GM12878 (cell line): ENCODE measurements at regions not wholly inside any gene's neighbourhood (a gene's known extent, or its start where the extent isn't known, plus 50 kb on each side); places are given as distances from the start of the nearest gene placed in this dataset.

Source experiments
- ATAC-seq: fragments of 200-7000 bp; cut with Tn5 transposase; 3 replicates; pipeline ENCODE4 v1.9.1; 2020; ENCODE audit warnings: mild to moderate bottlenecking, moderate library complexity
- BruUV-seq: library from RNA; stranded (reverse); fragments of 400-500 nt; replicated peaks from 2 replicates; lab custom pipeline; 2021; lab: Mats Ljungman, UMichigan
- CTCF ChIA-PET: fragments of 300-600 bp; sonication (Branson Sonifier 250); formaldehyde crosslinking; extraction: SDS; loops from one replicate; lab custom pipeline; 2021; ENCODE audit warnings: inconsistent platforms; lab: Yijun Ruan, JAX
- POLR2A ChIA-PET: fragments of 350-600 bp; formaldehyde crosslinking; extraction: SDS; loops from one replicate; lab custom pipeline; 2021; ENCODE audit warnings: inconsistent platforms; lab: Charles Lee
- RAD21 ChIA-PET: fragments of 300-600 bp; sonication (Branson Sonifier 250); formaldehyde crosslinking; loops from one replicate; lab custom pipeline; 2023; ENCODE audit warnings: antibody characterized with exemption; ENCODE audit not compliant: unreplicated experiment; lab: Charles Lee
- SMC1A ChIA-PET: fragments of 300-600 bp; sonication (Branson Sonifier 250); formaldehyde crosslinking; loops from one replicate; lab custom pipeline; 2023; ENCODE audit not compliant: unreplicated experiment, uncharacterized antibody; lab: Charles Lee
- DNase-seq: peaks from one replicate; pipeline ENCODE4 v3.0.0-alpha.2; 2011; ENCODE audit warnings: low read depth, low spot score
- FAIRE-seq: peaks from 3 replicates; lab custom pipeline; 2011; peaks lifted over from hg19 to GRCh38; lab: Jason Lieb, UNC
- H2AFZ ChIP-seq: 2 replicates; pipeline ENCODE4 v1.6.0; 2011; ENCODE audit warnings: low read depth, low read length, control low read depth; ENCODE audit not compliant: control insufficient read depth
- H3K27ac ChIP-seq: 2 replicates; pipeline ENCODE4 v1.5.1; 2011; ENCODE audit warnings: control low read depth; ENCODE audit not compliant: control insufficient read depth, insufficient read depth
- H3K27me3 ChIP-seq, 2 experiments: replicated peaks in 1 of 2; 2 replicates each; pipeline versions ENCODE4 v1.6.0 to v1.6.1; 2011; ENCODE audit warnings: low read length in 1 of 2; ENCODE audit not compliant: control insufficient read depth in 2 of 2, insufficient read depth in 2 of 2
- H3K36me3 ChIP-seq, 2 experiments: 2 replicates each; pipeline ENCODE4 v1.5.1; 2011; ENCODE audit warnings: low read length in 1 of 2; ENCODE audit not compliant: control insufficient read depth in 2 of 2, insufficient read depth in 2 of 2
- H3K4me1 ChIP-seq: 2 replicates; pipeline ENCODE4 v1.6.1; 2011; ENCODE audit warnings: mild to moderate bottlenecking, low read length, moderate library complexity, mixed read lengths; ENCODE audit not compliant: control insufficient read depth, insufficient read depth
- H3K4me2 ChIP-seq: 2 replicates; pipeline ENCODE4 v1.6.0; 2011; ENCODE audit warnings: control low read depth; ENCODE audit not compliant: control insufficient read depth, insufficient read depth
- H3K4me3 ChIP-seq: fragments of 200-600 bp; sonication (generic); 2 replicates; pipeline ENCODE4 v1.5.1; 2016
- H3K79me2 ChIP-seq: 2 replicates; pipeline ENCODE4 v1.6.0; 2011; ENCODE audit warnings: low read length; ENCODE audit not compliant: control insufficient read depth, insufficient read depth
- H3K9ac ChIP-seq: 2 replicates; pipeline ENCODE4 v1.8.0; 2011; ENCODE audit warnings: low read length, control low read depth, mixed read lengths; ENCODE audit not compliant: control insufficient read depth, insufficient read depth
- H3K9me3 ChIP-seq: replicated peaks from 3 replicates; pipeline ENCODE4 v1.5.1; 2011; ENCODE audit warnings: mild to moderate bottlenecking, low read length; ENCODE audit not compliant: control insufficient read depth, insufficient read depth
- H4K20me1 ChIP-seq: 2 replicates; pipeline ENCODE4 v1.6.0; 2011; ENCODE audit not compliant: control insufficient read depth, insufficient read depth
- CBX3 ChIP-seq: fragments of 200-600 bp; sonication (generic); IDR thresholded peaks from 2 replicates; pipeline ENCODE4 v1.6.1; 2016; ENCODE audit warnings: low read depth, borderline replicate concordance
- FOS ChIP-seq: IDR thresholded peaks from 3 replicates; pipeline ENCODE4 v1.6.1; 2011; ENCODE audit warnings: borderline replicate concordance; ENCODE audit not compliant: insufficient read length; ENCODE audit errors: extremely low read depth
- HCFC1 ChIP-seq: fragments of 150-350 bp; IDR thresholded peaks from 2 replicates; pipeline ENCODE4 v1.6.1; 2014; ENCODE audit warnings: low read length
- MXI1 ChIP-seq: fragments of 150-350 bp; IDR thresholded peaks from 2 replicates; pipeline ENCODE4 v1.6.1; 2011; ENCODE audit warnings: low read depth, mild to moderate bottlenecking, inconsistent platforms, low read length, improper control_type of control experiment
- NFXL1 ChIP-seq: fragments of 450-650 bp; IDR thresholded peaks from 2 replicates; pipeline ENCODE4 v1.6.1; 2017; ENCODE audit warnings: antibody characterized with exemption, mild to moderate bottlenecking, borderline replicate concordance
- RFX5 ChIP-seq: IDR thresholded peaks from 2 replicates; pipeline ENCODE4 v1.6.1; 2011; ENCODE audit warnings: low read depth, low read length, improper control_type of control experiment
- SMAD1 ChIP-seq: fragments of 450-650 bp; IDR thresholded peaks from 2 replicates; pipeline ENCODE4 v1.6.1; 2018; ENCODE audit warnings: mild to moderate bottlenecking, low read depth; ENCODE audit not compliant: partially characterized antibody
- SMAD5 ChIP-seq: IDR thresholded peaks from 2 replicates; pipeline ENCODE4 v1.6.1; 2016; ENCODE audit warnings: antibody characterized with exemption, low read depth
- SMARCA5 ChIP-seq: fragments of 450-650 bp; IDR thresholded peaks from 2 replicates; pipeline ENCODE4 v1.6.1; 2017; ENCODE audit warnings: mild to moderate bottlenecking
- STAT1 ChIP-seq: fragments of 450-650 bp; conservative IDR thresholded peaks from 2 replicates; pipeline ENCODE4 v1.6.1; 2014; ENCODE audit warnings: antibody characterized with exemption, mild to moderate bottlenecking
- TCF7 ChIP-seq: IDR thresholded peaks from 2 replicates; pipeline ENCODE4 v1.6.1; 2014; ENCODE audit warnings: antibody characterized with exemption, borderline replicate concordance
- YBX1 ChIP-seq: fragments of 450-650 bp; IDR thresholded peaks from 2 replicates; pipeline ENCODE4 v1.6.1; 2016; ENCODE audit warnings: antibody characterized with exemption
- ZBED1 ChIP-seq: IDR thresholded peaks from 2 replicates; pipeline ENCODE4 v1.6.1; 2016; ENCODE audit warnings: borderline replicate concordance
- WGBS: methylation state at CpG from one replicate; pipeline ENCODE4 v1.1.6; 2016; ENCODE audit warnings: low lambda C conversion rate; ENCODE audit not compliant: insufficient replicate concordance, insufficient coverage; ENCODE audit errors: missing lambda C conversion rate; 5-methylcytosine and 5-hydroxymethylcytosine counted together
- in situ Hi-C: fragments of 300-500 bp; cut with MboI; formaldehyde crosslinking; loops from 9 replicates; pipeline ENCODE4 v1.14.3; 2018; ENCODE audit warnings: mixed read lengths
- intact Hi-C: fragments of 100-400 bp; cut with micrococcal nuclease; formaldehyde crosslinking; loops from one replicate; pipeline ENCODE4 v1.14.2; 2022; ENCODE audit not compliant: unreplicated experiment
- TF ChIP-seq, protein P1 (sequence below): fragments of 450-650 bp; IDR thresholded peaks from 2 replicates; pipeline ENCODE4 v1.6.1; 2017; ENCODE audit warnings: mild to moderate bottlenecking, moderate library complexity
- TF ChIP-seq, protein P2 (sequence below): IDR thresholded peaks from 2 replicates; pipeline ENCODE4 v1.6.1; 2011; ENCODE audit warnings: low read depth, mild to moderate bottlenecking, low read length, moderate library complexity, borderline replicate concordance; ENCODE audit errors: extremely low read depth

DNA sequence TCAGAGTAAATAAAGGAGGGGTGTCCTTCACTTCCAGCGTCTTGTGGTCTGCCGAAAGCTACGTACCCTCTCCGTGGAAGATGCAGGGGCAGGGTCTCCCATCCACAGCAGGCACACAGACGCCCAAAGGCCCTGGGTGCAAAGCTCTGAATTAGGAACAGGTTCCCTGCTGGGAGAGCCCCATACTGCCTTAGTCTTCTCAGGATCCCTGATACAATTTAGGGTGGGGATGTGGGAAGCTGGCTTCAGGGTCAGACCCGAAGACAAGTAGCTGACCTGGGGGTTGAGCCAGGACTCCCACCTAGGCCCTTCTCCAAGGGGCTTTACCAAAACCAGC is 74.1 kb downstream of the TTLL2 start:
- Histone ChIP-seq H3K79me2 (no peaks in the 10 kb centered on the region), H3K9ac (no peak overlapping the region), H2AFZ (no peak overlapping the region), H3K4me2 (no peak overlapping the region), H3K4me1 (no peaks in the 10 kb centered on the region), H3K27ac (no peak overlapping the region)
- BruUV-seq: no TSS peak
- SMC1A ChIA-PET: no interaction called here
- RAD21 ChIA-PET: no interaction called here
- TF ChIP-seq STAT1: no peak
- TF ChIP-seq CBX3: no peak
- TF ChIP-seq RFX5: no peak
- TF ChIP-seq HCFC1: no peak
- no peak for TF ChIP-seq YBX1
- no peak for TF ChIP-seq TCF7
- no peak for TF ChIP-seq SMARCA5
- no peak for TF ChIP-seq MXI1
- no peak for TF ChIP-seq NFXL1
- TF ChIP-seq, all 136 proteins: peak for 0
- intact Hi-C loops (no loop called here), in situ Hi-C loops (no loop called here)
- Histone ChIP-seq H4K20me1 (no peaks in the 10 kb centered on the region), H3K27me3 (peaks cover 4 to 6% of the 10 kb centered on the region in 2 experiments; a peak in 3 of 4 replicates), H3K36me3 (no peaks in the 10 kb centered on the region), H3K4me3 (no peak overlapping the region), H3K9me3 (no peaks in the 10 kb centered on the region)
- WGBS: 22% methylated on average over 6 of the region's 6 CpGs
- ATAC-seq: no peak
- ChIA-PET POLR2A (no interaction called here), CTCF (interaction anchor here (0.6 kb wide), 1 partner anchor 236 kb away, joined by 3 read pairs; no protein-coding TSS in a partner anchor)
- no peak for DNase-seq
- no peak for FAIRE-seq

DNA sequence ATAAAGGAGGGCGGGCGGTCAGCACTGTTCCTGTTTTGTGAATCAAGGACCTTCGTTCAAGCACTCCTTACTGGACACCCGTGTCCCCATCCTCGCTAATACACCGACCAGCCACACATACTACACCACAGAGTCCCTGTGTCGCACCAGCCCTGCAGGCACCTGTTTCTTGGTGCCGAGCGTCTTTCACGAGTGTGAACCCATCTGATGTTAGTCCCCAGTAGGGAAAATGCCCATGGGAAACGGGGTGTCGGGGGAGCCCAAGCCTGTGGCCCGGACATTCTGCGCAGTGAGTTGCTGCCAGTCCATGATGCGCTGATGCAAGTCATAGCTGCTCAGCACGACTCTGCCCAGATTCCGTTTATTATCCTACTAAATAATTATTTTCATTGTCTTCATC is 74.7 kb downstream of the TTLL2 start:
- in situ Hi-C loops (no loop called here), intact Hi-C loops (no loop called here)
- Histone ChIP-seq H3K27me3 (peaks cover 4 to 6% of the 10 kb centered on the region in 2 experiments; a peak in 3 of 4 replicates), H2AFZ (no peak overlapping the region), H3K36me3 (no peaks in the 10 kb centered on the region), H3K9ac (no peak overlapping the region), H3K4me1 (no peaks in the 10 kb centered on the region), H3K4me2 (no peak overlapping the region), H3K79me2 (no peaks in the 10 kb centered on the region), H3K4me3 (no peak overlapping the region), H4K20me1 (no peaks in the 10 kb centered on the region), H3K27ac (no peak overlapping the region), H3K9me3 (no peaks in the 10 kb centered on the region)
- ATAC-seq: no peak
- CTCF ChIA-PET: no interaction called here
- FAIRE-seq: no peak
- BruUV-seq: no TSS peak
- POLR2A ChIA-PET: no interaction called here
- SMC1A ChIA-PET: no interaction called here
- no peak for DNase-seq
- WGBS: 41% methylated on average over 17 of the region's 17 CpGs
- RAD21 ChIA-PET: no interaction called here
- TF ChIP-seq SMAD1 (no peak), SMAD5 (no peak), FOS (no peak), ZBED1 (no peak)
- TF ChIP-seq, protein P1, sequence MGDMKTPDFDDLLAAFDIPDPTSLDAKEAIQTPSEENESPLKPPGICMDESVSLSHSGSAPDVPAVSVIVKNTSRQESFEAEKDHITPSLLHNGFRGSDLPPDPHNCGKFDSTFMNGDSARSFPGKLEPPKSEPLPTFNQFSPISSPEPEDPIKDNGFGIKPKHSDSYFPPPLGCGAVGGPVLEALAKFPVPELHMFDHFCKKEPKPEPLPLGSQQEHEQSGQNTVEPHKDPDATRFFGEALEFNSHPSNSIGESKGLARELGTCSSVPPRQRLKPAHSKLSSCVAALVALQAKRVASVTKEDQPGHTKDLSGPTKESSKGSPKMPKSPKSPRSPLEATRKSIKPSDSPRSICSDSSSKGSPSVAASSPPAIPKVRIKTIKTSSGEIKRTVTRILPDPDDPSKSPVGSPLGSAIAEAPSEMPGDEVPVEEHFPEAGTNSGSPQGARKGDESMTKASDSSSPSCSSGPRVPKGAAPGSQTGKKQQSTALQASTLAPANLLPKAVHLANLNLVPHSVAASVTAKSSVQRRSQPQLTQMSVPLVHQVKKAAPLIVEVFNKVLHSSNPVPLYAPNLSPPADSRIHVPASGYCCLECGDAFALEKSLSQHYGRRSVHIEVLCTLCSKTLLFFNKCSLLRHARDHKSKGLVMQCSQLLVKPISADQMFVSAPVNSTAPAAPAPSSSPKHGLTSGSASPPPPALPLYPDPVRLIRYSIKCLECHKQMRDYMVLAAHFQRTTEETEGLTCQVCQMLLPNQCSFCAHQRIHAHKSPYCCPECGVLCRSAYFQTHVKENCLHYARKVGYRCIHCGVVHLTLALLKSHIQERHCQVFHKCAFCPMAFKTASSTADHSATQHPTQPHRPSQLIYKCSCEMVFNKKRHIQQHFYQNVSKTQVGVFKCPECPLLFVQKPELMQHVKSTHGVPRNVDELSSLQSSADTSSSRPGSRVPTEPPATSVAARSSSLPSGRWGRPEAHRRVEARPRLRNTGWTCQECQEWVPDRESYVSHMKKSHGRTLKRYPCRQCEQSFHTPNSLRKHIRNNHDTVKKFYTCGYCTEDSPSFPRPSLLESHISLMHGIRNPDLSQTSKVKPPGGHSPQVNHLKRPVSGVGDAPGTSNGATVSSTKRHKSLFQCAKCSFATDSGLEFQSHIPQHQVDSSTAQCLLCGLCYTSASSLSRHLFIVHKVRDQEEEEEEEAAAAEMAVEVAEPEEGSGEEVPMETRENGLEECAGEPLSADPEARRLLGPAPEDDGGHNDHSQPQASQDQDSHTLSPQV: no peak
- TF ChIP-seq, protein P2, sequence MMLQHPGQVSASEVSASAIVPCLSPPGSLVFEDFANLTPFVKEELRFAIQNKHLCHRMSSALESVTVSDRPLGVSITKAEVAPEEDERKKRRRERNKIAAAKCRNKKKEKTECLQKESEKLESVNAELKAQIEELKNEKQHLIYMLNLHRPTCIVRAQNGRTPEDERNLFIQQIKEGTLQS: no peak
